ENCODE measurements at regions not wholly inside any gene's neighbourhood (a gene's known extent, or its start where the extent isn't known, plus 50 kb on each side); places are given as distances from the start of the nearest gene placed in this dataset.

GRCh38 chr14:85239791-85240190 lies 290.2 kb upstream of the FLRT2 start:
- TF ChIP-seq CTCF (conservative IDR thresholded peaks at IDR 0.05 in 1 of 2, IDR thresholded peaks at IDR 0.05 in 1 of 2; ENCODE audit: extremely low read depth in 1 of 2, insufficient read depth in 1 of 2, low read depth in 1 of 2, low read length in 2 of 2): no peak
- no peak for TF ChIP-seq EZH2 (IDR thresholded peaks at IDR 0.05; ENCODE audit: borderline replicate concordance, low read length)

Data from mammary epithelial cell (primary cell).